Hepatocyte (in vitro differentiated cells): ENCODE measurements at regions not wholly inside any gene's neighbourhood (a gene's known extent, or its start where the extent isn't known, plus 50 kb on each side); places are given as distances from the start of the nearest gene placed in this dataset.

ENCODE experiments used
- EZH2phosphoT487 ChIP-seq: fragments of 200-600 bp; sonication (generic); IDR thresholded peaks from one replicate; pipeline ENCODE4 v1.6.1; 2018; ENCODE audit warnings: antibody characterized with exemption, mild to moderate bottlenecking, low read depth, moderate library complexity; ENCODE audit not compliant: unreplicated experiment, severe bottlenecking
- TF ChIP-seq, protein P1 (sequence below): fragments of 200-600 bp; sonication (generic); IDR thresholded peaks from 2 replicates; pipeline ENCODE4 v1.5.1; 2016; ENCODE audit warnings: antibody characterized with exemption, mild to moderate bottlenecking; ENCODE audit not compliant: poor library complexity

DNA sequence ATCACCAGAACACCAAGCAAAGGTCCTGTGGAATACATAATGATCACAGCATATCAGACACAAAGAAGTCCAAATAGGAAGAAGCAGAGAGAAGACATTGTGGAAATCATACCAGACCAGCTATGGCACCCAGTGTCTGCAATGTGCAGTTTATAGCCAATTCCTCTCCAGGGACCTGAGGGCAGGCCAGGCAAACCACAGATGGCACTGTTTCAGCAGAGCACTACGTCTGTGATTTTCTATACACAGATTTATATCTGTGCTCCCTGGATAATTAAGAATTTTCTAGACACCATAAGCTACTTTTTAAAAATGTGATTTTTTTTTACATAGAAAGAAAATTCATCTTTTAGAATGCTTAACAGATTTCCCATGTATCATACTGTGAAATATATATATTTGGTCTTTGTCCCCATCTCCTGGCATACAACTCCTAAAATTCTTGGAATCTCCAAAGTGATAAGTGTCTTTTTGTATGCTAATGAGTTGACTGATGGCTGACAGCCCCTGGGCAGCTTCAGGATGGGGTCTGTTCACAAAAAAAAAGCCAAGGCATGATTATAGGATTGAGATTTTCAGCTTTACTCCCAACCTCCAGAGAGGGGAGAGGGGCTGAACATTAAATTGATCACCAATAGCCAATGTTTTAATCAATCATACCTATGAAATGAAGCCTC is 498.1 kb downstream of the SIPA1L2 start:
- TF ChIP-seq, protein P1, sequence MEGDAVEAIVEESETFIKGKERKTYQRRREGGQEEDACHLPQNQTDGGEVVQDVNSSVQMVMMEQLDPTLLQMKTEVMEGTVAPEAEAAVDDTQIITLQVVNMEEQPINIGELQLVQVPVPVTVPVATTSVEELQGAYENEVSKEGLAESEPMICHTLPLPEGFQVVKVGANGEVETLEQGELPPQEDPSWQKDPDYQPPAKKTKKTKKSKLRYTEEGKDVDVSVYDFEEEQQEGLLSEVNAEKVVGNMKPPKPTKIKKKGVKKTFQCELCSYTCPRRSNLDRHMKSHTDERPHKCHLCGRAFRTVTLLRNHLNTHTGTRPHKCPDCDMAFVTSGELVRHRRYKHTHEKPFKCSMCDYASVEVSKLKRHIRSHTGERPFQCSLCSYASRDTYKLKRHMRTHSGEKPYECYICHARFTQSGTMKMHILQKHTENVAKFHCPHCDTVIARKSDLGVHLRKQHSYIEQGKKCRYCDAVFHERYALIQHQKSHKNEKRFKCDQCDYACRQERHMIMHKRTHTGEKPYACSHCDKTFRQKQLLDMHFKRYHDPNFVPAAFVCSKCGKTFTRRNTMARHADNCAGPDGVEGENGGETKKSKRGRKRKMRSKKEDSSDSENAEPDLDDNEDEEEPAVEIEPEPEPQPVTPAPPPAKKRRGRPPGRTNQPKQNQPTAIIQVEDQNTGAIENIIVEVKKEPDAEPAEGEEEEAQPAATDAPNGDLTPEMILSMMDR, result no peak
- no peak for TF ChIP-seq EZH2phosphoT487
